ENCODE measurements at regions not wholly inside any gene's neighbourhood (a gene's known extent, or its start where the extent isn't known, plus 50 kb on each side); places are given as distances from the start of the nearest gene placed in this dataset.

DNA sequence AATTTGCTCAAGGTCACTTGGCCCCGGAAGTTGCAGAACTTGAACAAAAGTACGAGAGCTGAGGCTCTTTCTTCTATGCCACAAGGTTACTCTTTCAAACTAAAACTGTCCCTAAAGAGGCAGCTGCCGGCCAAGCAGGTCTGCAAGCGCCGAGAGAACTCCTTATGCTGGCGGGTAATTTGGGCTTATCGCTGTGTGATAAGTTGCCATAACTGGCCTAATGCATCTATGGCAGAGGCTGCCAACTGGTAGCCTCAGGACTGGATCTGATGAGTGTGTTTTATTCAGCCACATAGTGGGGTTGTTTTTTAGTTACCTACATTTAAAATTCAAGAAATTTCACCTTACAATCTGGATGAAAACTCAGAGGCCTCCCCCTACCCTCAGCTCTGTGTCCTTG is 68.1 kb upstream of the SPOCK1 start:
- no peak for DNase-seq (ENCODE audit: low read depth)

DNA sequence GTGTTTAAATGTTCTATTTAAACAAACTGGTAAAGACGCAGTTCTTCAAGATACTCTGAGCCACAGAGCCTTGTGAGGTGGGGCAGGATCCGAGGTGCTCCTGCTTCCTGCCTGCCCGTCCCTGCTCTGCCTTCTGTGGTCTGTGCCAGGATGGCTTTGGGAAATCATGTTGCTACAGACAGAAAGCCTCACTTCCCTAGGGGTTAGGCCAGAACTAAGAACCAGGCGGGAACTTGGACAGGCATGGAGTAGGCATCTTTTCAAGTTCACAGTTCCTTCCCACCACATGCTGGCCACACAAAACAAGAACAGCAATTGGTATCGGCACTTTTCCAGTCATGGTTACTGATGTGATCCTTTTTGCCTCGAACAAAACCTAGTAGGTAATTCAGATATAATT is 67.7 kb upstream of the SPOCK1 start:
- no peak for DNase-seq (ENCODE audit: low read depth)

DNA sequence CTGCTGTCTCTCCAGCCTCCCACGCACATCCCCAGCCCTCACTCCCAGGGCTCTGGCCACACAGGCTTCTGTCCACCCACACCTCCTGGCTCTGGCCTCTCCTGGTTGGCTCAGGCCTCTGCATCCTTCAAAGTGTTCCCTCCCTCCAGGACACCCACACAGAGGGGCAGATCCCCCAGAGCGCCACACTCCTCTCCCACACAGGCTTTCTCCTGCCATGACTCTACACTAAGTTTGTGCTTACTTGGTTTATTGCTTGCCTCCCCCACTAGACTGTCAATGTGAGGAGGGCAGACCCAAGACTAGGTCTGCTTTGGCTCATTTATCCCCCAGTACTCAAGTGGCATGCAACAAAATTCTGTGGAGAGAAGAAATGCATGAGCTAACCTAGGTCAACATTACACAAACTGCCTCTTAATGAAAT is 67.0 kb upstream of the SPOCK1 start:
- DNase-seq (ENCODE audit: low read depth), result no peak

DNA sequence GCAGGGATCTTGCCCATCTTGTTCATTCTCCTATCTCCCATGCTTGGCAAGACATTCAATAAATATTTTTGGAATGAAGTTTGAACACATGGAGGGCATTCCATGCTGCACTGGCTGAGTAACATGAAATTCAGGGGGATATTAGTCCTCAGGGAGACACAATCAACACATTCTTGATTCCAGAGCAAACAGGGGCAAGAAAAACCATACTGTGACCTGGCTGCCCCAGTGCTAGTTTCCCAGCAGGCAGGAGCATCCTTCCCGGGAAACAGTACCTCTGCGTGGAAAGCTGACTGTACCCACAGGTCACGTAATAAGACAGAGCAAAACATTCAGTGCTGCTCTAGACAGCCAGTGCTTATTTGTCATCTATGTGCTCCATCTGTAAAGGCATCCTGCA is 66.3 kb upstream of the SPOCK1 start:
- DNase-seq (ENCODE audit: low read depth), result peak; percentile 44

DNA sequence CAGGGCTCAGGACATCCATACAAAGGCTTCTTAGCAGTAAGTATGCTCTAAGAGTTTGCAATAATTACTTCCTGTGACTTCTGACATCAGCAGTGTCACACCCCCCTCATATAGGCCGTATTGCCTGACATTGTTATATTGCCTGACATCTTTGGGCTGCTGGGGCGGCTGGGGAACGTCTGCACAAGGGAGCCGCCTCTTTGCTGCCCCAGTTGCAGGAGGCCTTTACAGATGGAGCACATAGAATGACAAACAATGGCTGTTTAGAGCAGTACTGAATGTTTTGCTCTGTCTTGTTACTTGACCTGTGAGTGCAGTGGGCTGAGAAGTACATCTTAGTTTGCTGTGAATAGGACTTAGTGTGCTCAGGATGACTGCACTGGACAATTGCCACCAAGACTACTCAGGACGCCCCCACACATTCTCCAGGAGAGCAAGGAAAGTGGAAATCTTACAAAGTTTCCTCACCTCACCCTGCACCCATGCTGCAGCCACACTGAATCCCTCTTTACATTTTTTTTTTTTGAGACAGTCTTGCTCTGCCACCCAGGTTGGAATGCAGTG is 65.4 kb upstream of the SPOCK1 start:
- peak; percentile 22 for DNase-seq (ENCODE audit: low read depth)

DNA sequence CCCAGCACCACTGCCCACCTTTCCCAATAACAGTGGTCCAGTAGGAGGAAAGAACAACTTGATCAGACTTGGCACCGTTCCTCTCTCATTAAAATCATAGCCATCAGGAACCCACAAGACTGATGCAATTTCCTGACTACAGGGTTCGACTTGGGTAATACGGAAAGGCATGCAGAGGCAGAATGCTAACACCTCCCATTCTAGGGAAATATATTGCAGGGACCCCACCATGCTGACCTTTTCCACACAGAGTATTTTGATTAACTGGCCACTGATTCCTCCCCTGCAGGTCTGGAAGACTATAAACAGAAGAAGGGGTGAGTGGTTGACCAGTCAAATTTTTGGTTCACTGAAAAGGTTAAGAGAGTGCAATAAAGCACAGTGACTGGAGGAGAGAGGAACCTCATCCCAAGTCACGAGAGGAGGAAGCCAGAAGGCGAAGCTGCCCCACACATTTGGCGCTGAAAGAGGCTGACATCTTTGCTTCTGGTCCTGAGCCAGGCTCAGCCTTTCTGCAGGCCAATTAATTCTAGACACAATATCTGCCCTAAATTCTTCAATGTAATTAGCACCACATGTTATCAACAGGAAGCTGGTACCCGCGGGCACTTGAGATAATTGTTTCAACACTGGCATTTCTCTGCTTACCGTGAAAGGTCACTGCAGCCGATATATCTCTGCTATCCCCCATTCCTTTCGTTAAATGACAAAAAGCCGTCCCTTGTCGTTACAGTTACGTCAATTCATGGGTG is 64.7 kb upstream of the SPOCK1 start:
- DNase-seq (ENCODE audit: low read depth), result peak; percentile 98

DNA sequence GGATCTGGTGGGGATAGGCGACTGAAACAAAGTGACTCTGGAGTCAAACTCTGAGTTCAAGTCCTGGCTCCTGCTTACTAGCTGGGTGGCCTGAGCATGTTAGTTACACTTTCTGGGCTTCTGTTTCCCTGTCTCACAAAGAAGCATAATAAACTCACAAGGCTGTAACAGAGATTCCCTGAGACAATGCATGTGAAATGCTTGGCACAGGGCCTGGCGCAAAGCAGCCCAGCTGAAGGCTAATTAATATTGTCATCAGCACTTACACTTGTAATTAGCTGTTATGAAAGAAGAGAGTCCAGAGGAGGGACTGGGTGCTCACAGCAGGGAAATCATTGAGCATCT is 64.1 kb upstream of the SPOCK1 start:
- DNase-seq (ENCODE audit: low read depth), result no peak

DNA sequence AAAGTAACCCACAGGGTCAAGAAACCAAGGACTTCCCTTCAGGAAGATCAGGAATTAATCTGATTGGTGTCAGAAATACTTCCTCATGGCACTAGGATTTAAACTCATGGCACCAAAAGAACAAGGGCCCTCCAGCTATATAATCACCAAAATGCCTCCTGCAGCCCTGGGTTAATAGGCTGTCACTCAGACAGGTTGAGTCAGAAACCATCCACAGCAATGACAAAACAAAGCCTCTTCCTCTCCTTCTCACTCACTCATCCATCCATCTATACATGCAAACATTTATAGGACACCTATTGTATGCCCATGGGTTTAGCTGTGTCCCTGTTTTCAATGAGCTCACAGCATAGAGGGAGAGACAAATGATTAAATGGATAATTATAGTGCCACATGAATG is 62.5 kb upstream of the SPOCK1 start:
- peak; percentile 87 for DNase-seq (ENCODE audit: low read depth)

DNA sequence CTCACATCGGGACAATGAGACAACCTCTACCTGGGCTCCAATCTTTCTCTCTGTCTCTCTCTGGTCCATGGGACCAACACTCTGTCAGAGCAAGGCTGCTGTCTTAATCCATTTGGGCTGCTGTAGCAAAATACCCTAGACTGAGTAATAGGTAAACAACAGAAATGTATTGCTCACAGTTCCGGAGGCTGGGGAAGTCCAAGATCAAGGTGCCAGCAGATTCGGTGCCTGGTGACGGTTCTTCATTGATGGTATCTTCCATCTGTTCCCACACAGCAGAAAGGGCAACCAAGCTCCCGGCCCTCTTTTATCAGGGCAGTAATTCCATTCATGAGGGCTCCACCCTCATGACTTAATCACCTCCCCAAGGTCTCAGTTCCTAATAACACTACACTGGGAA is 61.3 kb upstream of the SPOCK1 start:
- peak; percentile 87 for DNase-seq (ENCODE audit: low read depth)
